ENCODE measurements at regions not wholly inside any gene's neighbourhood (a gene's known extent, or its start where the extent isn't known, plus 50 kb on each side); places are given as distances from the start of the nearest gene placed in this dataset.

GRCh38 chr14:23694949-23695663 lies 58.9 kb downstream of the DHRS2 start:
- POLR2A ChIA-PET, result no interaction called here
- H3K27ac Mint-ChIP-seq, result no peak overlapping the region
- DNase-seq (no peak), ATAC-seq (ENCODE audit: low read depth) (no peak)
- H3K27me3 Mint-ChIP-seq, result peaks cover 20% of the 10 kb centered on the region
- H3K4me3 Mint-ChIP-seq, result no peak overlapping the region
- peaks cover 2% of the 10 kb centered on the region for H3K4me1 Mint-ChIP-seq
- H3K9me3 Mint-ChIP-seq, result no peaks in the 10 kb centered on the region
- H3K36me3 Mint-ChIP-seq, result no peaks in the 10 kb centered on the region

DNA sequence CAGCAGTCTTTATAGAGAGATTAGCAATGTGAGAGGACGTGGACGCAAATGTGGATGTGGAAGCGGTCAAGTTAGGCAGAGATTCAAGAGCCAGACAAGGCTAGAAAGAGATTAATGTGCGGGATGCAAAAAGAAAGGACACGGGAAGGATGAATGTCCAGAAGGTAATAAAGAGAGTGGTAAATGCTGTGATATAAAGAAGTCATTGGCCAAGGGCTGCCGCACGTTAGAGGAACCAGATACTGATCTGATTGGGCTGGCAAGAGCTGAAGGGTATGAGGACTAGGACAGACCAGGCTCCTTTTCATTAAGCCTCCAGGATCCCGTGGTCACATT lies 59.5 kb downstream of the DHRS2 start:
- DNase-seq, result no peak
- Mint-ChIP-seq H3K27me3 (peaks cover 24% of the 10 kb centered on the region), H3K36me3 (no peaks in the 10 kb centered on the region), H3K27ac (no peak overlapping the region), H3K9me3 (no peaks in the 10 kb centered on the region), H3K4me1 (peaks cover 2% of the 10 kb centered on the region), H3K4me3 (no peak overlapping the region)
- POLR2A ChIA-PET, result no interaction called here
- no peak for ATAC-seq (ENCODE audit: low read depth)

DNA sequence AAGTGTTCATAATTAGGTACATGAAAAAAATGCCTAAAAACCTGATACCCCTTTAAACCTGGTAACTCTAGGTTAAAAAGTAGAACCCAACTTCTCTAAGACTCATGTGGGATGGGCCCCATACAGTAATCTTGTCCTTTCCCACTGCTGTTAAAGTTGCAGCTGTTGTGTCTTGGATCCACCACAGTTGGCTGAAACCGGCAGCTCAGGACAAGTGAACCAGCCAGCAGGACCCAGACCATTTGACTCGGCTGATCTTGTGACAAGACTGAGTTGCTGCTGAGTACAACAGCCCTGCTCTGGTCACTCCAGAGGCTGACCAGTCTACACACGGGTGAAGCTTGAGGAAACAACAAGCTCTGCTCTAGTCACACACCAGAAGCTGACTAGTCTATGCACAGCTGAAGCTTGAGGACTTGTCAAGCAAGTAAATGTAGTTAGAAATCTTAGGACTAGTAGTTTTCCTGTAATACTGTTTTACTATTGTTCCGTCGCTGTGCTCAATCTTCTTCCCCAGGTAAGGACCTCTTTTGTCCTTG lies 60.6 kb downstream of the DHRS2 start:
- H3K4me1 Mint-ChIP-seq, result peaks cover 2% of the 10 kb centered on the region
- POLR2A ChIA-PET, result no interaction called here
- DNase-seq, result no peak
- ATAC-seq (ENCODE audit: low read depth), result no peak
- H3K27me3 Mint-ChIP-seq, result peaks cover 31% of the 10 kb centered on the region
- no peaks in the 10 kb centered on the region for H3K36me3 Mint-ChIP-seq
- no peaks in the 10 kb centered on the region for H3K9me3 Mint-ChIP-seq
- H3K4me3 Mint-ChIP-seq, result no peak overlapping the region
- H3K27ac Mint-ChIP-seq, result no peak overlapping the region

GRCh38 chr14:23697680-23698079 lies 61.5 kb downstream of the DHRS2 start:
- POLR2A ChIA-PET, result no interaction called here
- H3K27me3 Mint-ChIP-seq, result peaks cover 27% of the 10 kb centered on the region
- H3K4me3 Mint-ChIP-seq, result no peak overlapping the region
- peaks cover 2% of the 10 kb centered on the region for H3K4me1 Mint-ChIP-seq
- no peak overlapping the region for H3K27ac Mint-ChIP-seq
- ATAC-seq (ENCODE audit: low read depth) (no peak), DNase-seq (no peak)
- peaks cover under 1% of the 10 kb centered on the region for H3K9me3 Mint-ChIP-seq
- no peaks in the 10 kb centered on the region for H3K36me3 Mint-ChIP-seq

DNA sequence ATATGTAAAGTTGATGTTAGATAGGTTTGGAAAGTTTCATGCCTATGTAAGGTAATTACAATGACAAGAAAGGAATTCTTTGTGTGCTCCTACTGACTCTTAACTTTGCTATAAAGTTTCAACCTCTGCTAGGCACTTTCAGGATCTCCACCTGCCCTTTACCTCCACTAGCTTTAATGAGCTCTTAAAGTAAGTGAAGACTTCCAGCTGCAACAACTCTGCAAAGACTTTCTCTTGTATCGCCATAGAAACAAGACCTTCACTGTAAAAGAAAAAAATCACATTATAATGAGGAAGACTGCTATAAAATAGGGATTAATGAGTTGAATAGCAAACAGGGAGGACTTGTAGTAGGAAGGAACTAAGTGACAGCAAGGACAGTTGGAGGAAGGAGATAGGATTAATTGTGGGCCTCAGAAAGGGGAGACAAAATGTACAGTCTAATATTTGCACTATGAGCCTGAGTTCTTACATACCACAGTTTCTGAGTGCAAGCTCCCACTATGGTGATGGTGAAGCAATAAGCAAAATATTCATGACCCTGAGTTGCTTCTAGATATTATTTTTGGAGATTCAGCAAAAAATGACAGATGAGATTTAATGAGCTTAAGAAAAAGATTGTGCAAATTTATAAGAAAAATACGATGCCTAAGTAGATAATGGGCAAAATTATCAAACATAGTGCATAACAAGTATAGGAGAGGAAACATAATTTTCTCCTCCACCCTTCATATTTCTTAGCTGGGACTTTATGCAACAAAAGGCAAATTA lies 66.7 kb downstream of the DHRS2 start:
- Mint-ChIP-seq H3K27ac (no peak overlapping the region), H3K4me1 (no peaks in the 10 kb centered on the region), H3K4me3 (no peak overlapping the region), H3K36me3 (peaks cover 1% of the 10 kb centered on the region), H3K9me3 (peaks cover 12% of the 10 kb centered on the region), H3K27me3 (peaks cover 27% of the 10 kb centered on the region)
- POLR2A ChIA-PET, result no interaction called here
- no peak for DNase-seq
- ATAC-seq (ENCODE audit: low read depth), result no peak

- POLR2A ChIA-PET, result no interaction called here
- Mint-ChIP-seq H3K27ac (no peak overlapping the region), H3K4me3 (no peak overlapping the region), H3K9me3 (peaks cover 12% of the 10 kb centered on the region), H3K27me3 (peaks cover 21% of the 10 kb centered on the region), H3K4me1 (no peaks in the 10 kb centered on the region), H3K36me3 (peaks cover 1% of the 10 kb centered on the region)
- ATAC-seq (ENCODE audit: low read depth) (no peak), DNase-seq (no peak)
Measured at GRCh38 chr14:23704890-23705289, 68.7 kb downstream of the DHRS2 start.

DNA sequence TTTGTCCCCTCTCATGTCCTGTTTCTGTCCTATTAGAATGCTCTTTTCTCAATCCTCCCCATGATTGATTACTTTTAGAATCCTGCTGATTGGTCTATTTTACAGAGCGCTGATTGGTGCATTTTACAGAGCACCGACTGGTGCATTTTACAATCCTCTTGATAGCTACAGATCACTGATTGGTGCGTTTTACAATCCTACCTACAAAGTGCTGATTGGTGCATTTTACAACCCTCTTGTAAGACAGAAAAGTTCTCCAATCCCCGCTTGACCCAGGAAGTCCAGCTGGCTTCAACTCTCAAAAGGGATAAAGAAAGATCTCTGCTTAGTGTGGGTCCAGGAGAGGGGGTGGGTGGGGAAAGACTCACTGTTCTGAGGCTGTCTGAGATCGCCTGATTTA lies 71.3 kb downstream of the DHRS2 start:
- H3K4me3 Mint-ChIP-seq, result no peak overlapping the region
- H3K9me3 Mint-ChIP-seq, result peaks cover 12% of the 10 kb centered on the region
- ATAC-seq (ENCODE audit: low read depth) (no peak), DNase-seq (no peak)
- peaks cover 1% of the 10 kb centered on the region for H3K36me3 Mint-ChIP-seq
- no peak overlapping the region for H3K27ac Mint-ChIP-seq
- peaks cover 9% of the 10 kb centered on the region for H3K27me3 Mint-ChIP-seq
- no peaks in the 10 kb centered on the region for H3K4me1 Mint-ChIP-seq
- POLR2A ChIA-PET, result interaction anchor here (0.9 kb wide), 1 partner anchor 245 kb away, joined by 3 read pairs; no protein-coding TSS in a partner anchor

GRCh38 chr14:23708343-23708742 lies 72.2 kb downstream of the DHRS2 start:
- Mint-ChIP-seq H3K9me3 (peaks cover 7% of the 10 kb centered on the region), H3K4me1 (no peaks in the 10 kb centered on the region), H3K27me3 (peaks cover 3% of the 10 kb centered on the region), H3K4me3 (no peak overlapping the region), H3K36me3 (peaks cover 1% of the 10 kb centered on the region), H3K27ac (no peak overlapping the region)
- POLR2A ChIA-PET, result no interaction called here
- ATAC-seq (ENCODE audit: low read depth) (no peak), DNase-seq (no peak)

DNA sequence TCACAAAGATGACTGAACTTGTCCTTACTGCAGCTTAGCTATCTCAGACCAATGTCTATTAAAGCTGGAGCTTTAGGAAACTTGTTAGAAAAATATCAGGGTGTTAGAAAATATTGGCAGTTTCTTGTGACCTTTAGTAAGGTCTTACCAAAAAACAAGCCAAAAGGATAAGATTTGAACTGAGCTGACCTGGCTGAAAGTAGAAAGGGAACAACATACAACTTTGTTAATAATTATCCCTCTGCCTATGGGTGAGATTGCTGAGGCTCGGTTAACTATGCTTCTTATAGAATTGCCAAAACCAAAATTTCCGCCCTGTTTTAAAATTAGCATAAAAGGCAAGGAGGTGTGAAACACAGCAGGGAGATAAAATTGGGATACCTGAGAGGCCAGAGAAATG lies 73.8 kb downstream of the DHRS2 start:
- POLR2A ChIA-PET, result no interaction called here
- DNase-seq (no peak), ATAC-seq (ENCODE audit: low read depth) (no peak)
- Mint-ChIP-seq H3K4me1 (no peaks in the 10 kb centered on the region), H3K9me3 (peaks cover 5% of the 10 kb centered on the region), H3K27me3 (peaks cover 3% of the 10 kb centered on the region), H3K36me3 (no peaks in the 10 kb centered on the region), H3K27ac (no peak overlapping the region), H3K4me3 (no peak overlapping the region)

DNA sequence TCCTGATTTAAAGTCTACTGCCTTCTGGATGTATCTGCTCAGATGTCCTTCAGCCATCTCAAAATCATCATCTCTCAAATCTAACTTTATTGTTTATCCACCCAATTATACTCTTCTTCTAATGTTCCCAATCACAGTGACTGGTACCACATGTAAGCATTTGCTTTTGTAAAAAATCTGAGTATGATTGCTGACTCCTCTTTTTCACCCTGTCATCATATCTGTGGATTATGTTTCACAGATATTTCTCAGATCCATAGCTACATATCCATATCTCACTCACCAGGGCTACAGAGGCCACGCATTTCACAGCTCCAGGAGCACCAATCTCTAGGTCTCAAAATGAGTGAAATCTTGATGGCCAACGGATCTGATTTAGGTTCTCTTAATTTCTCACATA lies 76.1 kb downstream of the DHRS2 start:
- Mint-ChIP-seq H3K9me3 (peaks cover 2% of the 10 kb centered on the region), H3K4me1 (no peaks in the 10 kb centered on the region), H3K4me3 (no peak overlapping the region), H3K27ac (no peak overlapping the region), H3K27me3 (peaks cover 6% of the 10 kb centered on the region), H3K36me3 (no peaks in the 10 kb centered on the region)
- DNase-seq (no peak), ATAC-seq (ENCODE audit: low read depth) (no peak)
- POLR2A ChIA-PET, result interaction anchor here (1.2 kb wide), 1 partner anchor 68 kb away, joined by 3 read pairs; no protein-coding TSS in a partner anchor

DNA sequence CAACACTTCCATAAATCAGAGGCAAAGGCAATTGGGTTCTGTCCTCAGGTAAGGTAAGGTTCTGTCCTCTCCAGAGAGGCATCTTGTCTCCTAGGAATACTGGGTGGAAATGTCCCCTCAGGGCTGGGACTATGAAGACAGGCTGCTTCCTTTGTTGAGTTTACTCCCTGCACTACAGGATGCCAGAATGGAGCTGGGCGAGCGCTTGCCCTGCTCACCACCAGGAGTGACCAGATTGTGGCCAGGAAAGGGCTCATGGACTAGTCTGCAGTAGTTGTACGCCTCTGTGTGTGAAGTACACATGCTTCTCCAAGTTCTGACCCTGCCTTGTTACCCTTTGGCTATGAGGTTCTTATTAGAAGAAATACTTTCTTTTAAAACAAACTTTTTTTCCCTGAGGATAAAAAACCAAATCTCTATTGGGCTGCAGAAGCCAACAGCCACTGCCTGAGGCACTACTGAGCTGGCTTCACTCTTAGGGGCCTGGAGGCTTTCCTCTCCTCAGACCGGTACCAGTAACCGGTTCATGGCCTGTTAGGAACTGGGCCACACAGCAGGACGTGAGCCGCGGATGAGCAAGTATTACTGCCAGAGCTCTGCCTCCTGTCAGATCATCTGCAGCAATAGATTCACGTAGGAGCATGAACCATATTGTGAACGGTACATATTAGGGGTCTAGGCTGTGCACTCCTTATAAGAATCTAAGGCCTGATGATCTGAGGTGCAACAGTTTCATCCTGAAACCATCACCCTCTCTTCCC lies 83.2 kb downstream of the DHRS2 start:
- H3K9me3 Mint-ChIP-seq, result peaks cover 2% of the 10 kb centered on the region
- no peaks in the 10 kb centered on the region for H3K36me3 Mint-ChIP-seq
- POLR2A ChIA-PET, result no interaction called here
- H3K27ac Mint-ChIP-seq, result no peak overlapping the region
- H3K4me1 Mint-ChIP-seq, result no peaks in the 10 kb centered on the region
- DNase-seq (no peak), ATAC-seq (ENCODE audit: low read depth) (no peak)
- no peak overlapping the region for H3K4me3 Mint-ChIP-seq
- H3K27me3 Mint-ChIP-seq, result peaks cover 4% of the 10 kb centered on the region

- Mint-ChIP-seq H3K27ac (no peak overlapping the region), H3K9me3 (peaks cover 2% of the 10 kb centered on the region), H3K4me3 (no peak overlapping the region), H3K36me3 (no peaks in the 10 kb centered on the region), H3K27me3 (peaks cover 6% of the 10 kb centered on the region), H3K4me1 (no peaks in the 10 kb centered on the region)
- no peak for ATAC-seq (ENCODE audit: low read depth)
- no peak for DNase-seq
- POLR2A ChIA-PET, result no interaction called here
Measured at GRCh38 chr14:23722675-23723074, 86.5 kb downstream of the DHRS2 start.

- H3K4me1 Mint-ChIP-seq, result no peaks in the 10 kb centered on the region
- H3K9me3 Mint-ChIP-seq, result peaks cover 2% of the 10 kb centered on the region
- peaks cover 6% of the 10 kb centered on the region for H3K27me3 Mint-ChIP-seq
- POLR2A ChIA-PET, result no interaction called here
- H3K27ac Mint-ChIP-seq, result no peak overlapping the region
- no peak for DNase-seq
- ATAC-seq (ENCODE audit: low read depth), result no peak
- no peaks in the 10 kb centered on the region for H3K36me3 Mint-ChIP-seq
- H3K4me3 Mint-ChIP-seq, result no peak overlapping the region
Measured at GRCh38 chr14:23723911-23724310, 87.7 kb downstream of the DHRS2 start.

Measured in activated naive CD8-positive, alpha-beta T cell treated with anti-CD3 and anti-CD28 coated beads, Interleukin-2, amount 10 ng/mL, durations not matched to agents 7 days and 5 days (primary cell).